Upper lobe of left lung (tissue), 4 donors: ENCODE measurements at regions not wholly inside any gene's neighbourhood (a gene's known extent, or its start where the extent isn't known, plus 50 kb on each side); places are given as distances from the start of the nearest gene placed in this dataset.

Experiments
- POLR2A ChIP-seq, 4 donors: fragments of 450-650 bp; IDR thresholded peaks; one replicate each; pipeline ENCODE4 v1.5.1; 2016 to 2017; ENCODE audit warnings: antibody characterized with exemption in 4 of 4, mild to moderate bottlenecking in 2 of 4
- POLR2AphosphoS5 ChIP-seq, 2 donors: sonication (generic); formaldehyde crosslinking; IDR thresholded peaks; one replicate each; pipeline ENCODE4 v1.5.1; 2017; ENCODE audit warnings: antibody characterized with exemption in 2 of 2
- TF ChIP-seq, protein P1 (sequence below), 6 experiments: fragments of 450-650 bp in 4 of 6; fragments of 200-600 bp in 2 of 6; sonication (generic) in 2 of 6; IDR thresholded peaks; one replicate each; pipeline ENCODE4 v1.5.1; 2016 to 2019; ENCODE audit warnings: antibody characterized with exemption in 6 of 6

DNA sequence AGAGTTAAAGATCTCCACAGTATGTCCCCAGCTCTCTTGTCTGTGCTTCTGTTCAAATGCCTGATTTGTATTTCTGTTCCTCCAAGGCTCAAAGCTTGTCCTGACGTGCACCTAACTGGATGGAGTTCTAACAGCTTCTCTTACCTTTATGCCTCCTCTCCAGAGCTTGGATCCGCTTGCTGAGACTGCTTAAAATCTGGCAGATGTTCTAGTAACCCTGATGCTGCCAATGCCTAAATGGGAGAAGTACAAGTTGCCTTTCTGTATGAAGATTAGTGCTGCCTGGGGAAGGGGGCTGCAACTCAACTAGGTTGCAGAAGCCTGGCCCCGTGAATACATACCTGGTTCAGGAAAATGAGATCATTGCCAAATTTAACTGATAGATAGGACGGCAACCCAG is 354.5 kb upstream of the KCNMB2 start:
- TF ChIP-seq, protein P1, sequence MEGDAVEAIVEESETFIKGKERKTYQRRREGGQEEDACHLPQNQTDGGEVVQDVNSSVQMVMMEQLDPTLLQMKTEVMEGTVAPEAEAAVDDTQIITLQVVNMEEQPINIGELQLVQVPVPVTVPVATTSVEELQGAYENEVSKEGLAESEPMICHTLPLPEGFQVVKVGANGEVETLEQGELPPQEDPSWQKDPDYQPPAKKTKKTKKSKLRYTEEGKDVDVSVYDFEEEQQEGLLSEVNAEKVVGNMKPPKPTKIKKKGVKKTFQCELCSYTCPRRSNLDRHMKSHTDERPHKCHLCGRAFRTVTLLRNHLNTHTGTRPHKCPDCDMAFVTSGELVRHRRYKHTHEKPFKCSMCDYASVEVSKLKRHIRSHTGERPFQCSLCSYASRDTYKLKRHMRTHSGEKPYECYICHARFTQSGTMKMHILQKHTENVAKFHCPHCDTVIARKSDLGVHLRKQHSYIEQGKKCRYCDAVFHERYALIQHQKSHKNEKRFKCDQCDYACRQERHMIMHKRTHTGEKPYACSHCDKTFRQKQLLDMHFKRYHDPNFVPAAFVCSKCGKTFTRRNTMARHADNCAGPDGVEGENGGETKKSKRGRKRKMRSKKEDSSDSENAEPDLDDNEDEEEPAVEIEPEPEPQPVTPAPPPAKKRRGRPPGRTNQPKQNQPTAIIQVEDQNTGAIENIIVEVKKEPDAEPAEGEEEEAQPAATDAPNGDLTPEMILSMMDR (IDR thresholded peaks at IDR 0.05), result no peak
- TF ChIP-seq POLR2A (IDR thresholded peaks at IDR 0.05) (no peak), POLR2AphosphoS5 (IDR thresholded peaks at IDR 0.05) (no peak)
